ENCODE measurements at regions not wholly inside any gene's neighbourhood (a gene's known extent, or its start where the extent isn't known, plus 50 kb on each side); places are given as distances from the start of the nearest gene placed in this dataset.

GRCh38 chr1:36576551-36577110 is 93.9 kb upstream of the CSF3R start:
- Histone ChIP-seq H3K27me3 (replicated peaks in 1 of 4; ENCODE audit: control extremely low read depth in 1 of 4, control insufficient read depth in 3 of 4, insufficient read depth in 4 of 4, low read length in 3 of 4) (peaks cover 0 to 21% (median 2%) of the 10 kb centered on the region in 4 experiments), H3K4me3 (ENCODE audit: control extremely low read depth in 1 of 5, extremely low read depth in 1 of 5, insufficient read depth in 1 of 5, low read depth in 2 of 5, low read length in 4 of 5) (no peak overlapping the region), H2AFZ (ENCODE audit: insufficient read depth, low read depth, low read length, poor library complexity, severe bottlenecking) (no peak overlapping the region), H3K27ac (ENCODE audit: low read length in 2 of 2) (no peak overlapping the region), H3K79me2 (ENCODE audit: control insufficient read depth, insufficient read depth, low read length) (no peaks in the 10 kb centered on the region), H3K9me3 (ENCODE audit: control extremely low read depth in 1 of 3, control insufficient read depth in 2 of 3, insufficient read depth in 1 of 3, low read length in 2 of 3) (no peaks in the 10 kb centered on the region), H3K4me1 (ENCODE audit: control insufficient read depth in 2 of 2, insufficient read depth in 2 of 2, low read length in 2 of 2) (no peaks in the 10 kb centered on the region), H3K36me3 (replicated peaks in 1 of 2; ENCODE audit: control extremely low read depth in 1 of 2, control insufficient read depth in 1 of 2, extremely low read depth in 1 of 2, insufficient read depth in 2 of 2, low read length in 1 of 2) (no peaks in the 10 kb centered on the region), H4K20me1 (ENCODE audit: control insufficient read depth, insufficient read depth, low read length, poor library complexity, severe bottlenecking) (no peaks in the 10 kb centered on the region), H3K4me2 (replicated peaks; ENCODE audit: low read depth, low read length, poor library complexity, severe bottlenecking) (no peak overlapping the region), H3K9ac (ENCODE audit: low read length) (no peak overlapping the region)
- DNase-seq (no peak), ATAC-seq (ENCODE audit: low read depth) (no peak)
- intact Hi-C loops (cut with micrococcal nuclease): no loop called here
- H3K27ac Mint-ChIP-seq: no peak overlapping the region
- H3K9me3 Mint-ChIP-seq (ENCODE audit: insufficient read depth): no peaks in the 10 kb centered on the region
- H3K4me3 Mint-ChIP-seq: no peak overlapping the region
- ChIA-PET CTCF (interaction anchor here (0.6 to 5.5 kb wide), 13 partner anchors 9 to 1443 kb away, joined by 3 to 46 read pairs (median 4); no protein-coding TSS in a partner anchor), POLR2A (no interaction called here)
- TF ChIP-seq CTCF (IDR thresholded peaks at IDR 0.05) (no peak), EZH2 (IDR thresholded peaks at IDR 0.05; ENCODE audit: borderline replicate concordance, insufficient read depth, low read depth, low read length, poor library complexity, severe bottlenecking) (no peak)
- no CpG with 5 or more reads among the region's 7 CpGs for WGBS (ENCODE audit: insufficient coverage)
- H3K4me1 Mint-ChIP-seq: no peaks in the 10 kb centered on the region
- peaks cover 24% of the 10 kb centered on the region for H3K27me3 Mint-ChIP-seq

GRCh38 chr1:36576118-36576517 is 93.4 kb upstream of the CSF3R start:
- peak; percentile 65 for DNase-seq
- POLR2A ChIA-PET: no interaction called here

More at GRCh38 chr1:36576118-36576517, 93.4 kb upstream of the CSF3R start:
- H3K9me3 ChIP-seq (ENCODE audit: control extremely low read depth in 1 of 3, control insufficient read depth in 2 of 3, insufficient read depth in 1 of 3, low read length in 2 of 3): no peaks in the 10 kb centered on the region
- H3K4me3 ChIP-seq (ENCODE audit: control extremely low read depth in 1 of 5, extremely low read depth in 1 of 5, insufficient read depth in 1 of 5, low read depth in 2 of 5, low read length in 4 of 5): no peak overlapping the region
- Mint-ChIP-seq H3K27ac (no peak overlapping the region), H3K9me3 (ENCODE audit: insufficient read depth) (no peaks in the 10 kb centered on the region), H3K27me3 (peaks cover 24% of the 10 kb centered on the region), H3K4me3 (no peak overlapping the region), H3K4me1 (no peaks in the 10 kb centered on the region)
- H3K27me3 ChIP-seq (replicated peaks in 1 of 4; ENCODE audit: control extremely low read depth in 1 of 4, control insufficient read depth in 3 of 4, insufficient read depth in 4 of 4, low read length in 3 of 4): peaks cover 0 to 21% (median 2%) of the 10 kb centered on the region in 4 experiments
- H3K27ac ChIP-seq (ENCODE audit: low read length in 2 of 2): no peak overlapping the region
- CTCF ChIA-PET: interaction anchor here (0.6 to 5.5 kb wide), 14 partner anchors 8 to 1443 kb away, joined by 3 to 46 read pairs (median 4); no protein-coding TSS in a partner anchor
- H3K36me3 ChIP-seq (replicated peaks in 1 of 2; ENCODE audit: control extremely low read depth in 1 of 2, control insufficient read depth in 1 of 2, extremely low read depth in 1 of 2, insufficient read depth in 2 of 2, low read length in 1 of 2): no peaks in the 10 kb centered on the region
- H3K9ac ChIP-seq (ENCODE audit: low read length): no peak overlapping the region
- intact Hi-C loops (cut with micrococcal nuclease): no loop called here
- WGBS (ENCODE audit: insufficient coverage): 0% methylated on average over 4 of the region's 7 CpGs
- ATAC-seq (ENCODE audit: low read depth): peak; percentile 69
- no peaks in the 10 kb centered on the region for H3K79me2 ChIP-seq (ENCODE audit: control insufficient read depth, insufficient read depth, low read length)
- H3K4me2 ChIP-seq (replicated peaks; ENCODE audit: low read depth, low read length, poor library complexity, severe bottlenecking): no peak overlapping the region
- H2AFZ ChIP-seq (ENCODE audit: insufficient read depth, low read depth, low read length, poor library complexity, severe bottlenecking): no peak overlapping the region
- H4K20me1 ChIP-seq (ENCODE audit: control insufficient read depth, insufficient read depth, low read length, poor library complexity, severe bottlenecking): no peaks in the 10 kb centered on the region
- TF ChIP-seq EZH2 (IDR thresholded peaks at IDR 0.05; ENCODE audit: borderline replicate concordance, insufficient read depth, low read depth, low read length, poor library complexity, severe bottlenecking): no peak
- TF ChIP-seq CTCF (IDR thresholded peaks at IDR 0.05): peak; percentile 79
- H3K4me1 ChIP-seq (ENCODE audit: control insufficient read depth in 2 of 2, insufficient read depth in 2 of 2, low read length in 2 of 2): no peaks in the 10 kb centered on the region

Measured in B cell (primary cell).